ENCODE measurements at regions not wholly inside any gene's neighbourhood (a gene's known extent, or its start where the extent isn't known, plus 50 kb on each side); places are given as distances from the start of the nearest gene placed in this dataset.

- TF ChIP-seq POLR2A (IDR thresholded peaks at IDR 0.05; ENCODE audit: low read depth, low read length), result no peak
- TF ChIP-seq CTCF (conservative IDR thresholded peaks at IDR 0.05; ENCODE audit: low read depth, low read length), result no peak
- no peak for TF ChIP-seq RAD21 (IDR thresholded peaks at IDR 0.05; ENCODE audit: low read length)
- no peak for TF ChIP-seq RFX5 (IDR thresholded peaks at IDR 0.05; ENCODE audit: low read depth, low read length)
- no peak for TF ChIP-seq USF2 (IDR thresholded peaks at IDR 0.05; ENCODE audit: low read depth, low read length)
- no peak for TF ChIP-seq SMC3 (IDR thresholded peaks at IDR 0.05; ENCODE audit: low read depth, low read length)
- no peak for TF ChIP-seq FOS (IDR thresholded peaks at IDR 0.05; ENCODE audit: low read depth, low read length)
- TF ChIP-seq BHLHE40 (IDR thresholded peaks at IDR 0.05; ENCODE audit: low read depth, low read length), result no peak
- TF ChIP-seq CEBPB (IDR thresholded peaks at IDR 0.05; ENCODE audit: low read depth, low read length), result no peak
- no peak for TF ChIP-seq RCOR1 (IDR thresholded peaks at IDR 0.05; ENCODE audit: insufficient replicate concordance, low read length)
- TF ChIP-seq MXI1 (IDR thresholded peaks at IDR 0.05; ENCODE audit: borderline replicate concordance, low read depth, low read length), result no peak
- TF ChIP-seq NFE2L2 (IDR thresholded peaks at IDR 0.05; ENCODE audit: low read depth, low read length), result no peak
These were observed 329.7 kb upstream of the SHH start for GRCh38 chr7:156141941-156142340.
